ENCODE measurements at regions not wholly inside any gene's neighbourhood (a gene's known extent, or its start where the extent isn't known, plus 50 kb on each side); places are given as distances from the start of the nearest gene placed in this dataset.
A peak's percentile ranks its signal among the peaks of the same experiment; 100 is the strongest.

GRCh38 chr18:63071701-63072141 lies 247.8 kb downstream of the BCL2 start:
- no peak for DNase-seq

GRCh38 chr18:63070767-63071502 lies 248.6 kb downstream of the BCL2 start:
- DNase-seq, result no peak

- no peak for DNase-seq
These were observed 250.1 kb downstream of the BCL2 start for GRCh38 chr18:63069496-63069895.

- peak; percentile 16 for DNase-seq
These were observed 251.6 kb downstream of the BCL2 start for GRCh38 chr18:63067939-63068338.

- no peak for DNase-seq
These were observed 254.4 kb downstream of the BCL2 start for GRCh38 chr18:63065172-63065571.

- DNase-seq, result no peak
These were observed 256.4 kb downstream of the BCL2 start for GRCh38 chr18:63063171-63063570.

GRCh38 chr18:63062246-63062645 lies 257.3 kb downstream of the BCL2 start:
- DNase-seq, result no peak

GRCh38 chr18:63061303-63061702 lies 258.3 kb downstream of the BCL2 start:
- no peak for DNase-seq

- no peak for DNase-seq
These were observed 261.0 kb downstream of the BCL2 start for GRCh38 chr18:63058521-63058920.

GRCh38 chr18:63057707-63058106 lies 261.9 kb downstream of the BCL2 start:
- DNase-seq, result no peak

- DNase-seq, result no peak
These were observed 264.5 kb downstream of the BCL2 start for GRCh38 chr18:63054901-63055584.

- no peak for DNase-seq
These were observed 267.6 kb downstream of the BCL2 start for GRCh38 chr18:63051928-63052327.

GRCh38 chr18:63050667-63051395 lies 268.7 kb downstream of the BCL2 start:
- peak; percentile 12 for DNase-seq

GRCh38 chr18:63046375-63046774 lies 273.2 kb downstream of the BCL2 start:
- DNase-seq, result no peak

GRCh38 chr18:63043516-63043915 lies 276.1 kb downstream of the BCL2 start:
- no peak for DNase-seq

- peak; percentile 10 for DNase-seq
These were observed 277.2 kb downstream of the BCL2 start for GRCh38 chr18:63042351-63042750.

- DNase-seq, result peak; percentile 39
These were observed 278.7 kb downstream of the BCL2 start for GRCh38 chr18:63040788-63041410.

GRCh38 chr18:63037491-63037890 lies 282.1 kb downstream of the BCL2 start:
- no peak for DNase-seq

GRCh38 chr18:63031375-63031774 lies 288.2 kb downstream of the BCL2 start:
- no peak for DNase-seq
